ENCODE measurements at regions not wholly inside any gene's neighbourhood (a gene's known extent, or its start where the extent isn't known, plus 50 kb on each side); places are given as distances from the start of the nearest gene placed in this dataset.

GRCh38 chr14:39772627-39773026 lies 340.4 kb upstream of the FBXO33 start:
- Histone ChIP-seq H3K79me2 (ENCODE audit: insufficient read depth, low read length) (no peaks in the 10 kb centered on the region), H3K4me1 (ENCODE audit: control insufficient read depth in 1 of 2, insufficient read depth in 2 of 2, low read length in 2 of 2) (no peaks in the 10 kb centered on the region), H3K9me3 (ENCODE audit: control insufficient read depth in 1 of 2, insufficient read depth in 1 of 2, low read depth in 1 of 2, low read length in 2 of 2) (no peaks in the 10 kb centered on the region), H3K27me3 (ENCODE audit: insufficient read depth, low read length) (no peaks in the 10 kb centered on the region), H4K20me1 (ENCODE audit: insufficient read depth) (no peaks in the 10 kb centered on the region), H3K4me2 (ENCODE audit: low read length) (no peak overlapping the region), H3K36me3 (ENCODE audit: control insufficient read depth in 1 of 2, insufficient read depth in 2 of 2, low read length in 2 of 2) (no peaks in the 10 kb centered on the region), H3K9ac (ENCODE audit: low read length) (no peak overlapping the region), H3K9me2 (ENCODE audit: insufficient read depth) (no peaks in the 10 kb centered on the region), H3K27ac (ENCODE audit: low read depth, low read length) (no peak overlapping the region), H2AFZ (ENCODE audit: low read depth, low read length, poor library complexity, severe bottlenecking) (no peak overlapping the region), H3K4me3 (replicated peaks in 1 of 2; ENCODE audit: low read depth in 1 of 2, low read length in 2 of 2) (no peak overlapping the region)
- intact Hi-C loops (cut with micrococcal nuclease), result no loop called here
- no TSS peak for BruUV-seq (replicated peaks)
- POLR2A ChIA-PET, result no interaction called here
- CTCF ChIA-PET, result no interaction called here
- TF ChIP-seq EZH2phosphoT487 (IDR thresholded peaks at IDR 0.05; ENCODE audit: borderline replicate concordance) (no peak), ZFX (IDR thresholded peaks at IDR 0.05) (no peak), SP1 (IDR thresholded peaks at IDR 0.05; ENCODE audit: low read depth) (no peak), RAD21 (IDR thresholded peaks at IDR 0.05; ENCODE audit: low read depth) (no peak), EGR1 (IDR thresholded peaks at IDR 0.05; ENCODE audit: low read depth) (no peak), JUND (IDR thresholded peaks at IDR 0.05) (no peak), ATF3 (IDR thresholded peaks at IDR 0.05) (no peak), SIN3A (IDR thresholded peaks at IDR 0.05; ENCODE audit: low read depth) (no peak), CEBPB (IDR thresholded peaks at IDR 0.05; ENCODE audit: low read depth) (no peak)
- TF ChIP-seq, protein P1, sequence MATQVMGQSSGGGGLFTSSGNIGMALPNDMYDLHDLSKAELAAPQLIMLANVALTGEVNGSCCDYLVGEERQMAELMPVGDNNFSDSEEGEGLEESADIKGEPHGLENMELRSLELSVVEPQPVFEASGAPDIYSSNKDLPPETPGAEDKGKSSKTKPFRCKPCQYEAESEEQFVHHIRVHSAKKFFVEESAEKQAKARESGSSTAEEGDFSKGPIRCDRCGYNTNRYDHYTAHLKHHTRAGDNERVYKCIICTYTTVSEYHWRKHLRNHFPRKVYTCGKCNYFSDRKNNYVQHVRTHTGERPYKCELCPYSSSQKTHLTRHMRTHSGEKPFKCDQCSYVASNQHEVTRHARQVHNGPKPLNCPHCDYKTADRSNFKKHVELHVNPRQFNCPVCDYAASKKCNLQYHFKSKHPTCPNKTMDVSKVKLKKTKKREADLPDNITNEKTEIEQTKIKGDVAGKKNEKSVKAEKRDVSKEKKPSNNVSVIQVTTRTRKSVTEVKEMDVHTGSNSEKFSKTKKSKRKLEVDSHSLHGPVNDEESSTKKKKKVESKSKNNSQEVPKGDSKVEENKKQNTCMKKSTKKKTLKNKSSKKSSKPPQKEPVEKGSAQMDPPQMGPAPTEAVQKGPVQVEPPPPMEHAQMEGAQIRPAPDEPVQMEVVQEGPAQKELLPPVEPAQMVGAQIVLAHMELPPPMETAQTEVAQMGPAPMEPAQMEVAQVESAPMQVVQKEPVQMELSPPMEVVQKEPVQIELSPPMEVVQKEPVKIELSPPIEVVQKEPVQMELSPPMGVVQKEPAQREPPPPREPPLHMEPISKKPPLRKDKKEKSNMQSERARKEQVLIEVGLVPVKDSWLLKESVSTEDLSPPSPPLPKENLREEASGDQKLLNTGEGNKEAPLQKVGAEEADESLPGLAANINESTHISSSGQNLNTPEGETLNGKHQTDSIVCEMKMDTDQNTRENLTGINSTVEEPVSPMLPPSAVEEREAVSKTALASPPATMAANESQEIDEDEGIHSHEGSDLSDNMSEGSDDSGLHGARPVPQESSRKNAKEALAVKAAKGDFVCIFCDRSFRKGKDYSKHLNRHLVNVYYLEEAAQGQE (IDR thresholded peaks at IDR 0.05; ENCODE audit: low read depth), result no peak
- ATAC-seq (no peak), DNase-seq (ENCODE audit: low read depth, low spot score) (no peak)
- RAD21 ChIA-PET (ENCODE audit: low non-redundant PET in 1 of 2, low total read pairs in 2 of 2, uncharacterized antibody in 2 of 2, unreplicated experiment in 2 of 2), result no interaction called here
